GM19025 (cell line): ENCODE measurements at regions not wholly inside any gene's neighbourhood (a gene's known extent, or its start where the extent isn't known, plus 50 kb on each side); places are given as distances from the start of the nearest gene placed in this dataset.
"Not testable (repeated sequence)": the region's sequence is repeated elsewhere in the genome, so short reads cannot be mapped to it uniquely, and the experiment has no call there.

Experiments
- ATAC-seq: cut with Tn5 transposase; IDR thresholded peaks from one replicate; pipeline ENCODE4 v1.9.1; 2021; ENCODE audit warnings: mild to moderate bottlenecking, low read depth, moderate library complexity; ENCODE audit not compliant: unreplicated experiment

DNA sequence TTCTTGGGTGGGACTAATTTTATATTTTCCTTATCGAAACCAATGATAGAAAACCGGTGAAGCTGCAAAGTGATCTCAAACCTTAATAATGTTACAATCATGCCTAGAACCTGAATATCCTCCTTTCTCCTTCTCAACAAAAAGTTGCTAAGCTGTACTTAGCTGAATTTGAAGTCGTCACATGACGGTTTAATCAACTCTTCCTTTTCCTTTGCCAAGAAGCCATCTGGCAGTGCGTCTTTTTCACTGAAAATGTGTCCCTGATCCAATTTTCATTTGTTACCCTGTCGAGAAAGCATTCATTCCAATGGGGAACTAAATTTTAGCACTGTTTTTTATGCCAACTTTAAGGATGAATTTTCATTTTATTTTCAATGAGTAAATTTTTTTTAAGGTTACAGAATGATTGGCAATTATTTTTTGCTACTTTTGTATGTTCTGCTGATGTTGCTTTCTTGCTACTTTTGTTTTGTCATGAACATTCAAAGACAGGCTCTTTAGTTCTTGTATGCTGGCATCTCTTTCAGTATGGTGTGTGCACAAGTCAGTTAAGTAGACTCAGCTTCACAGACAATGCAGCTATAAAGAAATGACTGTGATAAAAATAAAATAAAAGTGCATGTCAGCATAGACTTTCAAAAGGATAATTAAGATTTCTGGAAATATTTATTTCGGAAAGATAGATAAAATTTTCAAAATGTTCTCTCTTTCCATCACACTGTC lies 980.0 kb downstream of the DNAJB9 start:
- ATAC-seq: no peak

DNA sequence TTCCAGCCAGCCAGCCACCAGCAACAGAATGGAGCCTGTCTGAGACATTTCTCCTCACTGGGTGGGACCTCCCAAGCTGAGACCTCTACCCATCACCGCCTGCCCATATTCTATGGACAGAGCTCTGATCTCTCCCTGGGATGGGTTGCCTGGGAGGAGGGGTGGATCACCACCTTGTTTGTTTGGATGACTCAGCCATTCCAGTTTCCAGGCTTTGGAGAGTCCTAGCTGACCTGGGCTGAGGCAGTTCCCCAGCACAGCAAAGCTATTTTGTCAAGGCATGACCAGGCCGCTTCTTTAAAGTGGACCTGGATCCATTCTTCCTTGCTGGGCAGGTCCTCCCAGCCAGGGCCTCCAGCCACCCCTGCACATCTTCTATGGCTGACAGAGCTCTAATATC lies 982.3 kb downstream of the DNAJB9 start:
- no peak for ATAC-seq

DNA sequence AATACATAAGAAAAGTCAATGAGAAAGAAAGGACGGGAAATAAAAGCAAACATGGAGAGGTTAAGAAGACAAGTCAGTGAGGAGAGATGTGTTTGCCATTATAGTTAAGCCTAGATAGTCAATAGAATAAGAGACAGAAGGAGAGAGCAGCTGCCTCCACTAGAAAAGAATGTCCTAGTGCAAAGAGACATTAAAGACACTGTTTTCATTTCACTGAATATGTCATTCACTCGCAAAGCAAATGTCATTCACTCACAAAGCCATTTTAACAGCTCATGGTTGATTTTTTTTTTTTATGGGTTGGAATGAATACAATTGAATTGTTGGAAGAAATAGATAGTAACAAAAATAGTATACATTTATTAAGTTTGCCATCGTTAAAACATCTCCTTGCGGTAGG lies 1007.6 kb downstream of the DNAJB9 start:
- ATAC-seq: no peak

DNA sequence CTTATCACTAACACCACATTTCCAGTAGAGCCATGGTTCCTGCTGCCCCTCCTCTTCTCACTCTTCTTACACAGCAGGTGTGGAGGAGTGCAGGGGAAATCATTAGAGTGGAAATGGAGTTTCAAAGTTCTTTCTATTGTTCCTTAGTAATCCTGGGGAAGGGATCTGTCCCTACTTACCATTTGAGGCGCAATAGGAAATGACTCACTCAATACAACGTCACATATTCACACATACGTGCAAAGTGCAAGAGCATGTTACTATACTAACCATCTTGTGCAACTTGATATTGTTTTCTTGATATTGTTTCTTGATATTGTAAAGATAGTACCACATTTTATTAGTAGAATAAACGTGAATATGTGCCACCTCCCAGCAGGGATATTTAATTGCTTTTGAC lies 1010.2 kb downstream of the DNAJB9 start:
- no peak for ATAC-seq

DNA sequence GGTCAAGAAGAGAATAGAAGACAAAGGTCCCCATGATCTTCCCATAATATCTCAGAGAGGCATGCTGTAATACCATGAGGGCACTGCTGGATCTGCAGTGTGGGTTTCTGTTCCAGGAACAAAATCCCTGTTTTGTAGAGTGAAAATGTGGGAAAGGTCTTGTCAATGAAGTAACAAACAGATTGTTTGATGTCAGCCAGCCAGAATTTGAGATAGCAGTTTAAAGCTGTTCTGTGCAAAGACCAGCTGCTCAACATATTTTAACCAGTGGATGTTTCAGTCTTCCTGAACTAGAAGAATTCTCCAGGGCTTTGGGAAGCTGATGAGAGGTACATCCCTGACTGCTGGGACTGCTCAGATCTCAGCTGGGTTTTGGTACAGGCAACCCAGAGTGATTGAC lies 1012.5 kb downstream of the DNAJB9 start:
- no peak for ATAC-seq

DNA sequence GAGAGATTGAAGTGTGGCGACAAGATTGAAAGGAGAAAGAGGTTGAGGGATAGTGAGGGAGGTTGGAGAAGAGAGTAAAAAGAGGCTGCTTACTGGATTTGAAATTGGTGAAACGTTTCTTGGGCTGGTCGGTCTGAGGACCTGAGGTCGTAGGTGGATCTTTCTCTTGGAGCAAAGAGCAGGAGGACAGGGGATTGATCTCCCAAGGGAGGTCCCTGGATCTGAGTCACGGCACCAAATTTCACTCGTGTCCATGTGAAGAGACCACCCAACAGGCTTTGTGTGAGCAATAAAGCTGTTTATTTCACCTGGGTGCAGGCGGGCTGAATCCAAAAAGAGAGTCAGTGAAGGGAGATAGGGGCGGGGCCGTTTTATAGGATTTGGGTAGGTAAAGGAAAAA lies 1027.3 kb downstream of the DNAJB9 start:
- not testable (repeated sequence) for ATAC-seq

DNA sequence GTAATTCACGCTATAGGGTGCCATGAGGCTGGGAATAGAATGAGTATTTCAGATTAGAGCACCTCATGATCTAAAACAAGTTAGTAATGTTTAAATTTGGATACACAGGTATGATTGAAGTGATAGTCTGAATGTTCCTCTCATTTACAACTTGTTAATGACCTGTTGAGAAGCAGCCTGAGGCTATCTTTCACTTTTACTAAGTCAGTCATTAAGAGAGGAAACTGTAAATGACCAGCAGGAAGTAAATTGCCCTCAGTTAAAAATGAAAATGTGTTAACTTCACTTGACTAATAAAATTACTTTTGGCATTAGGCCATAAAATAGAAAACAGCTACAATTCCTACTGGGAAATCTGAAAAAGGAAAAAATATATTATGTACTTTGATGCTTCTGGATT lies 1042.0 kb downstream of the DNAJB9 start:
- no peak for ATAC-seq

DNA sequence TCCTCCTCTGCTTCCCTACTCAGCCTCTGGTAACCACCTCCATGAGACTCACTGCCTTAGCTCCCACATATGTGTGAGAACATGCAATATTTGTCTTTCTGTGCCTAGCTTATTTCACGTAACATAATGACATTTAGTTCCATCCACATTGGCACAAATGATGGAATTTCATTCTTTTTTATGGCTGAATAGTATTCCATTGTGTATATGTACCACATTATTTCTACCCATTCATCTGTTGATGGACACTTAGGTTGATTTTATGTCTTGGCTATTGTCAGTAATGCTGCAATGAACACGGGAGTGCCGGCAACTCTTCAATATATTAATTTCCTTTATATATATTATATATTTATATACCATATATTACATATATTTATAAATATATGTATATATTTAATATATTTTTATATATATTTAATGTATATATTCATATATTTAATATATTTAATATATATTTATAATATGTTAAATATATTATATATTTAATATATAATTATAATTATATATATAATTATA lies 1046.9 kb downstream of the DNAJB9 start:
- no peak for ATAC-seq

DNA sequence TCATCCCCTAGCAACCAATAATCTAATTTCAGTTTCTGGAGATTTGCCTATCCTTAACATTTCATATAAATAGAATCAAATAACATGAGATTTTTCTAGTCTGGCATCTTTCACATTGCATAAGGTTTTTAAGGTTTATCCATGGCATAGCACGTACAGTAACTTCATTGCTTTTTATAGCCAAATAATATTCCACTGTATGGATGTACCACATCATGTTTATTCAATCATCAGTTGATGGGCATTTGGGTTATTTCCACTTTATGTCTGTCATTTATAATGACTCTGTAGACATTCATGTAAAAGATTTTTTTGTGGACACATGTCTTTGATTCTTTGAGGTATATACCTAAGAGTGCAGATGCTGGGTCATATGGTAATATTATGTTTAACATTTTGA lies 1052.6 kb downstream of the DNAJB9 start:
- ATAC-seq: no peak

DNA sequence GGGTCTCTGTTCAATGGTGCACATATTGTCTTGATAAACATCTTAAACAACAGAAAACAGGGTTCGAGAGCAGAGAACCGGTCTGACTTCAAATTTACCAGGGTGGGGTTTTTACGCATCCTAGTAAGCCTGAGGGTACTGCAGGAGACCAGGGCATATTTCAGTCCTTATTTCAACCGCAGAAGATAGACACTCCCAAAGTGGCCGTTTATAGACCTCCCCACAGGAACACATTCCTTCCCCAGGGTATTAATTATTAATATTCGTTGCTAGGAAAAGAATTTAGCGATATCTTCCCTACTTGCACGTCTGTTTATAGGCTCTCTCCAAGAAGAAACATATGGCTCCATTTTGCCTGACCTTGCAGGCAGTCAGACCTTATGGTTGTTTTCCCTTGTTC lies 1063.2 kb downstream of the DNAJB9 start:
- ATAC-seq: not testable (repeated sequence)

DNA sequence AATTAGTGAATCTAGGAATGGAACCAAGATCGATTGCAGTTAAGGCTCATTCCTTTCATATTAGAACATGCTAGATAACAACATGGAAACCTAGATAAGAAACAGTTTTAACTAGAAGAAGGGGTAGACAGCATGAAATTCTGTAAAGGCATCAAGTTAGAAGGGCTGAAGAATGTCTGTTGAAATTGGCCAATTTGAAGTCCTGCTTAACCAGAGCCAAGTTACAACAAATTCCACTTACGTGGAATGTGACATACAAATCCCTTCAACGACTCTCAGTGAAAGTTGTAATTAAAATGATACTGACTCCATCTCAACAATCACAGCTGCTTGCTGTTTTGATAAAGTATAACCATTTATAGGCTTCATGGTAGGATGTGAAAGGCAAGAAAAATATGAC lies 1065.7 kb downstream of the DNAJB9 start:
- ATAC-seq: no peak

DNA sequence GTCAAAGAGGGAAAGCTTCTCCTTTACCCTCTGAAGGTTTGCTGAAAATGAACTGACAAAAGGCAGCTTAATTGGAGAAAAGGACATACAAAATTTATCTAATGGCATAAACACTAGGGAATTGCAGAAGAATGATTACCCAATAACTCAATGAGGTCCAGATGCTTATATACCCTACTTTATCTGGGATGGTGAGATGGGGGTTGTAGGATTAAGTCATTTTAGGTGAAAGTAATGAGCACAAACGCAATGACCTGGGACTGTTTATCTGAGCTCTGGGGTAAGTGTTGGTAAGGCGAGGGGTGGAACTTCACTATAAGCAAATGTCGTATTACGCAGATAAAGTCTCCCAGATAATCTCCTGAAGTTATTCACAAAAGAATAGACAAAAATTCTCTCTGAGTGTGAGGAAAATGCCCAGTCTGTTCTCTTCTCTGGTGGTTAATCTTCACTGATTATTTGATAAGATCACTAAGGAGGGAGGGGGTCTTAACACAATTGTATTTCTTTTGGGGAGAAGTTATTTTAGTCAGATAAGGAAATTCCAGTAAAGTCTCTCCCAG lies 1067.8 kb downstream of the DNAJB9 start:
- no peak for ATAC-seq

DNA sequence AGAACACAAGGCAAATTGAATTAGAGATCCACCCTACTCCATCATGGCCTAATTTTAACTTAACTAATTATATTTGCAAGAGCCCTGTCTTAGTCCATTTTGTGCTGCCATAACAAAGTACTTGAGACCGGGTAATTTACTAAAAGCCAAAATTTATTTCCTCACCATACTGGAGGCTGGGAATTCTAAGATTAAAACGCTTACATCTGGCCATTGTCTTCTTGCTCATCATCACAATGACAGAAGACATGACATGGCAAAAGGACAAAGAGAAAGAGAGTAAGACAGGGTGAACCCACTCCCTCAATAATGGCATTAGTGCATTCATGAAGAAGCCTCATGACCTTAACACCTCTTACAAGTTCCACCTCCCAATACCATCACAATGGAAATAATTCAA lies 1068.6 kb downstream of the DNAJB9 start:
- no peak for ATAC-seq

DNA sequence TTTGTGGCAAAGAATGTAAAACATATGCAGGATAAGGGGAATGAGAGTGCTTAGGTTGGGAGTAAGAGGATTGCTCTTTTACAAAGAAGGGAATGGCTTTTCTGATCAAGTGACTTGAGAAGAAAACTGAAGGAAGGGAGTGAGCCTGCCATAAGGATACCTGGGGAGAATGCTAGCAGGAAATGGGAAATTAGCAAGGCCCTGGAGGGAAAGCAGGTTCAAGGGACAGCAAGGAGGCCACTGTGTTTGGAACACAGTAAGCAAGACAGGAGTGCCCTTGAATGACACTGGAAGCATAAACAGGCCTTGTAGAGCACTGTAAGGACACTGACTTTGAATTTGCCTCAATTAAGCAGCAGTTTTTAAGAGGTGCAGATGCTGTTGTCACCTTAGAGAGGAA lies 1069.9 kb downstream of the DNAJB9 start:
- ATAC-seq: no peak

DNA sequence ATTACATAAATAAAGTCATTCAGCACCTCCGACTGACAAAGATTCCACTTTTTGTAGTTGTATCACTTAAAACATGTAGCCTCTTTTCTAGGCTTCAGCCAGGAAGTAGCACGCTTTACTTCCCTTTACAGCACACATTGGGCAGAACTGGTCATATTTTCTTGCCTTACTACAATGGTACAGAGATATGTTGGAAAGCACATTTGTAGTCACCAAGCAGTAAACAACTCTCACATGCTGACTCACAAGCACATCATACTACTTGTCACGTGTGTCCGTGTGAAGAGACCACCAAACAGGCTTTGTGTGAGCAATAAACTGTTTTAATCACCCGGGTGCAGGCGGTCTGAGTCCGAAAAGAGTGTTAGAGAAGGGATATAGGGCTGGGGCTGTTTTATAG lies 1071.8 kb downstream of the DNAJB9 start:
- no peak for ATAC-seq

DNA sequence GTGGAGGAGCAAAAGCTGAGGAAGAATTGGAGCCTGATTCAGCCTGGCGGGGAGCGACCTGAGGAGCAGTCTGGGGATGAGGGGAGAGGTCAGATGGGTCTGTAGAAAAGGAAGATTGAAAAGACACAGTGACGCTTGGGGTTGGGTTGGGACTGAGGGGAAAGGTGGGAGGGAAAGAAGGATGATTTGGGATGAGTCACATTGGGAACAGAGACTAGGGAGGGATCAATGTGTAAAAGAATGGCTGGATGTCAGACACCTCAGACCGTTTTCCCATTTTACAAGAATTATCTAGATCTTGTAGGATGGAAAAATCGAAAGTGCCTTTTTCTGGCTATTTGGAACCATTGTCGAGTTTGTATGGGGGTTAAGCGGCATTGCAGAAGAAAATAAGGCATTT lies 1076.5 kb downstream of the DNAJB9 start:
- ATAC-seq: no peak

DNA sequence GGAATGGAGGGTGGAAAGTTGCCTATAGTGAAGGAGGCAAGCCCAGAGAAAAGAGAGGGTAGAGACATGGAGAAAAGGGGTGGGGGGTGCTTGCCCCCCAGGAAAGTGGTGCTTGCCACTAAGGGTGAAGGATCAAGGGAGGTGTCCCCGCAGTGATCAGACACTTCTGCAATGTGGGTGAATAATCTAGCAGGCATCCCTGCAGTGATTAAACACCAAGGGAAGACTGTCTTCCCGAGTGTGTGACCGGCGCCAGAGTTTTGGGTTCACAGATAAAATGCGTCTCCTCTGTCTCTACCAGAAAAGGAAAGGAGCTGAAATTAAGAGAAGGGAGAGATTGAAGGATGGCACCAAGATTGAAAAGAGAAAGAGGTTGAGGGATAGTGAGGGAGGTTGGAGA lies 1076.9 kb downstream of the DNAJB9 start:
- not testable (repeated sequence) for ATAC-seq

DNA sequence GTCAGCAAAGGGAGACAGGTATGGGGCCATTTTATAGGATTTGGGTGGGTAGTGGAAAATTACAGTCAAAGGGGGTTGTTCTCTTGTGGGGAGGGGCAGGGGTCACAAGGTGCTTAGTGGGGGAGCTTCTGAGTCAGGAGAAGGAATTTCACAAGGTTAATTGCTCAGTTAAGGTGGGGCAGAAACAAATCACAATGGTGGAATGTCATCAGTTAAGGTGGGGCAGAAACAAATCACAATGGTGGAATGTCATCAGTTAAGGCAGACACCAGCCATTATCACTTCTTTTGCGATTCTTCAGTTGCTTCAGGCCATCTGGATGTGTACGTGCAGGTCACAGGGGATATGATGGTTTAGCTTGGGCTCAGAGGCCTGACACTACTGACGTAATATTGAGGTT lies 1077.6 kb downstream of the DNAJB9 start:
- not testable (repeated sequence) for ATAC-seq

DNA sequence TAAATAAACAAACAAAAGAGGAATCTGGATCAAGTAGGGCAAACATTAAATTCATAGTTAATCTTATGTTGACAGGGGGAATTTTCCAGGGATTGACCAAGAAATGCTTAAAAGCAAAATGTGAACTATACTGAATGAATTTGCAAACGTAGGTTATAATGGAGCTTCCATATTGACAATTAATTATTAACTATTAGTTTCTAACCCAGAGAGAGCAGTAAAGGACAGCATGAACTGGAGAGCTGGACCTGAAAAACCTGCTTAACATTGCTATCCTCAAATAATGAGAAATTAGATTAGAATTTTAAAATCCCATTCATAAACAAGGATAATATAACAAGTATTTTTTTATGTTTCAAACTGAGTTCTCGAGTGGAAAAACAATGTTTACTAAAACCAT lies 1089.6 kb downstream of the DNAJB9 start:
- no peak for ATAC-seq

DNA sequence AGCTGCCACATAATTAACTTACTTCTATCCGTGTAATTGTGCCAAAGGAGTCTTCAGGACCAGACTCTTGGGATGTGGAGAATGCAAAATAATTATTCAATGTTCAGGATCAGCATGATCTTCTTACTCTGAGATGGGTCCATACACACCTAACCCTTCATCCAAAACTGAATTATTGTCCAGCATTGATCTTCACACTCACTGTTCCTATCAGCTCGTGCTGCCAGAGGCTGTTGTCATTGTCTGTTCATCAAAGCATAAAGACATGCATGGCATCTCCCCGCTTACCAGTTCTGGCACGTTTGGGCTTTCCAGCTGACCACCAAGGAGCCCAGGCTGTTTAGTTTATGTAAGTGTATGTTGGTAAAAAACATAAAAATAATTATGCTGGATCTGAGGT lies 1090.7 kb downstream of the DNAJB9 start:
- no peak for ATAC-seq

DNA sequence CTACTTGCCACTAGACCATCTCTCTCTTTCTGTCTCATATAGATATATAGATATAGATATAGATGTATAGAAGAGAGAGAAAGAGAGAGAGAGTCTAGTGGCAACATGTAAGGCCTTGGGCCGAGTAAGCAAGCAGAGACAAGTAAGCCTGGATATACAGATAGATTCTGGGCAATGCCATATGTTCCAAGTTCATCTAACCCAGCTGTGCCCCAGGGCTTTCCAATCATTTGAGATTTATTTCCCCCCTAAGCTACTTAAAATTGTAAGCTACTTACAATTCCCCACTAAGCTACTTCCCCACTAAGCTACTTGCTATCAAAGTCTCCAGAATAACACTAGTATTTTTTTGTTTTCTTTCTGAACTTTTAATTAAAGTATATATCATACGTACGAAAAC lies 1094.1 kb downstream of the DNAJB9 start:
- ATAC-seq: no peak

DNA sequence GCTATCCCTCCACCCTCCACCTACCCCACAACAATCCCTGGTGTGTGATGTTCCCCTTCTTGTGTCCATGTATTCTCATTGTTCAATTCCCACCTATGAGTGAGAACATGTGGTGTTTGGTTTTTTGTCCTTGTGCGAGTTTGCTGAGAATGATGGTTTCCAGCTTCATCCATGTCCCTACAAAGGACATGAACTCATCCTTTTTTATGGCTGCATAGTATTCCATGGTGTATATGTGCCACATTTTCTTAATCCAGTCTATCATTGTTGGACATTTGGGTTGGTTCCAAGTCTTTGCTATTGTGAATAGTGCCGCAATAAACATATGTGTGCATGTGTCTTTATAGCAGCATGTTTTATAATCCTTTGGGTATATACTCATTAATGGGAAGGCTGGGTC lies 1117.6 kb downstream of the DNAJB9 start:
- not testable (repeated sequence) for ATAC-seq
